NT2/D1 (cell line): ENCODE measurements at regions not wholly inside any gene's neighbourhood (a gene's known extent, or its start where the extent isn't known, plus 50 kb on each side); places are given as distances from the start of the nearest gene placed in this dataset.

Experiments
- DNase-seq: peaks from one replicate; pipeline ENCODE4 v3.0.0-alpha.2; 2011; ENCODE audit warnings: low read depth, low spot score
- H3K27me3 ChIP-seq: 2 replicates; pipeline ENCODE4 v1.6.0; 2011; ENCODE audit warnings: mild to moderate bottlenecking; ENCODE audit not compliant: insufficient read length, insufficient read depth
- H3K36me3 ChIP-seq: 2 replicates; pipeline ENCODE4 v1.6.1; 2011; ENCODE audit warnings: mild to moderate bottlenecking, low read length, mixed read lengths; ENCODE audit not compliant: insufficient read depth, insufficient read length
- H3K4me1 ChIP-seq: 2 replicates; pipeline ENCODE4 v1.5.1; 2011; ENCODE audit not compliant: insufficient read depth, insufficient read length
- H3K4me3 ChIP-seq: 2 replicates; pipeline ENCODE4 v1.5.1; 2011; ENCODE audit warnings: low read depth; ENCODE audit not compliant: insufficient read length
- H3K9ac ChIP-seq: 2 replicates; pipeline ENCODE4 v1.6.0; 2011; ENCODE audit warnings: low read depth; ENCODE audit not compliant: insufficient read length
- H3K9me3 ChIP-seq: 2 replicates; pipeline ENCODE4 v1.5.1; 2011; ENCODE audit warnings: mild to moderate bottlenecking, low read length; ENCODE audit not compliant: insufficient read depth
- SUZ12 ChIP-seq: IDR thresholded peaks from 2 replicates; pipeline ENCODE4 v1.6.1; 2011; ENCODE audit not compliant: insufficient read length, insufficient read depth; ENCODE audit errors: extremely low read depth
- YY1 ChIP-seq: IDR thresholded peaks from 2 replicates; pipeline ENCODE4 v1.6.1; 2011; ENCODE audit not compliant: insufficient read length, insufficient read depth
- ZNF274 ChIP-seq: IDR thresholded peaks from 2 replicates; pipeline ENCODE4 v1.6.1; 2011; ENCODE audit warnings: mild to moderate bottlenecking, low read depth, low read length

- peaks cover 10% of the 10 kb centered on the region; the same call in 1 of the 2 replicates for H3K9me3 ChIP-seq
- H3K4me3 ChIP-seq: no peak overlapping the region
- TF ChIP-seq SUZ12: no peak
- TF ChIP-seq ZNF274: no peak
- no peak for TF ChIP-seq YY1
- no peak overlapping the region for H3K9ac ChIP-seq
- no peaks in the 10 kb centered on the region for H3K36me3 ChIP-seq
- no peaks in the 10 kb centered on the region for H3K4me1 ChIP-seq
- no peaks in the 10 kb centered on the region for H3K27me3 ChIP-seq
- DNase-seq: no peak
These were observed 65.7 kb upstream of the NEUROD1 start for GRCh38 chr2:181745796-181746540.

DNA sequence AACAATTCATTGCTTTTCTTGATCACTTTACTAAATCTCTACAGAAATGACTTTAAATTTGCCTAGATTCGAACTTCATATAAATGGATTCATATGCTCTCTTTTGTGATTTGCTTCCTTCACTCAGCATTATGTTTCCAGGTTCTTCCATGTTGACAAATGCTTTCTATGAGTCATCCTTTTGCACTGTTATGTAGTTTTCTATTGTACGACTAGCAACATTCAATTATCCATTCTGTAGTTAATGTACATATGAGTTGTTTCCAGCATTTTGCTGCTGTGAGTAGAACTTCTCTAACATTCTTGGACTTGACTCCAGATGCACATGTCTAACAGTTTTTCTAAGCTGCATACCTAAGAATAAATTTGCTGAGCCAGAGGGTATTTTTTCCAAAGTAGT, 66.5 kb upstream of the NEUROD1 start:
- Histone ChIP-seq H3K27me3 (no peaks in the 10 kb centered on the region), H3K9ac (no peak overlapping the region), H3K9me3 (peaks cover 10% of the 10 kb centered on the region; the same call in 1 of the 2 replicates), H3K4me3 (no peak overlapping the region), H3K4me1 (no peaks in the 10 kb centered on the region), H3K36me3 (no peaks in the 10 kb centered on the region)
- TF ChIP-seq YY1 (no peak), ZNF274 (no peak), SUZ12 (no peak)
- DNase-seq: no peak

DNA sequence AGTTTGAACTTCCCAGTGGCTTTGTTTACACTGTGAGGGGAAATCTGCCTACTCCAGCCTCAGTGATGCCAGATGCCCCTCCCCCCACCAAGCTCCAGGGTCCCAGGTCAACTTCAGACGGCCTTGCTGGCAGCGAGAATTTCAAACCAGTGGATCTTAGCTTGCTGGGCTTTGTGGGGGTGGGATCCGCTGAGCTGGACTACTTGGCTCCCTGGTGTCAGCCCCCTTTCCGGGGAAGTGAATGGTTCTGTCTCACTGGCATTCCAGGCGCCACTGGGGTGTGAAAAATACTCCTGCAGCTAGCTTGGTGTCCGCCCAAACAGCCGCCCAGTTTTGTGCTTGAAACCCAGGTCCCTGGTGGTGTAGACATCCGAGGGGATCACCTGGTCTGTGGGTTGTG, 70.0 kb upstream of the NEUROD1 start:
- peaks cover 10% of the 10 kb centered on the region; the same call in 1 of the 2 replicates for H3K9me3 ChIP-seq
- H3K4me3 ChIP-seq: no peak overlapping the region
- no peaks in the 10 kb centered on the region for H3K4me1 ChIP-seq
- no peaks in the 10 kb centered on the region for H3K27me3 ChIP-seq
- TF ChIP-seq YY1 (no peak), ZNF274 (no peak)
- H3K36me3 ChIP-seq: no peaks in the 10 kb centered on the region
- DNase-seq: no peak
- H3K9ac ChIP-seq: no peak overlapping the region

GRCh38 chr2:181751266-181752030, 71.1 kb upstream of the NEUROD1 start:
- H3K4me1 ChIP-seq: no peaks in the 10 kb centered on the region

DNA sequence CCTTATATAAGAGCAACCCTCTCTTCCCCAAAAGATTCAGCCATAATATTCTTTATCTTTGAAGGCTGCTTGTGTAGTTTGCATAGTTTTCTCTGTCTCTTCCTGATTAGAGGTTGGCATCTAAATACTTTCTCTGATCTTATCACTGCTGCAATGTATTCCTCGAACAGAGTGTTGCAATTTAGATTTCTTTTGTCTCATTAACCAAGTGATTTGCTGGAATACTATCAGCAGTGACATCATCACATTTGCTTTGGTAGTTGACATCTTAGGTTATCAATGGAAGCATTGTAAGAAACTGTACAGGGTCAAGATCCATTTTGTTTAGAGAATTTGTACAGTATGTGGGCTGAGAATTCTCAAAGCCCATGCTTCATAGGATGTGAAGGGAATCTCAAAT, 72.0 kb upstream of the NEUROD1 start:
- Histone ChIP-seq H3K36me3 (no peaks in the 10 kb centered on the region), H3K9ac (no peak overlapping the region), H3K4me3 (no peak overlapping the region), H3K9me3 (peaks cover 5% of the 10 kb centered on the region; the same call in 1 of the 2 replicates), H3K4me1 (no peaks in the 10 kb centered on the region), H3K27me3 (no peaks in the 10 kb centered on the region)
- DNase-seq: no peak
- TF ChIP-seq ZNF274: no peak
- TF ChIP-seq SUZ12: no peak
- TF ChIP-seq YY1: no peak

More at GRCh38 chr2:181751266-181752030, 71.1 kb upstream of the NEUROD1 start:
- Histone ChIP-seq H3K27me3 (no peaks in the 10 kb centered on the region), H3K9ac (no peak overlapping the region), H3K4me3 (no peak overlapping the region), H3K36me3 (no peaks in the 10 kb centered on the region), H3K9me3 (peaks cover 10% of the 10 kb centered on the region; the same call in 1 of the 2 replicates)
- DNase-seq: no peak
- TF ChIP-seq YY1: no peak
- TF ChIP-seq ZNF274: no peak
- TF ChIP-seq SUZ12: no peak

- TF ChIP-seq ZNF274 (no peak), SUZ12 (no peak), YY1 (no peak)
- H3K9ac ChIP-seq: no peak overlapping the region
- DNase-seq: no peak
- H3K27me3 ChIP-seq: no peaks in the 10 kb centered on the region
- H3K4me1 ChIP-seq: no peaks in the 10 kb centered on the region
- H3K9me3 ChIP-seq: no peaks in the 10 kb centered on the region
- no peak overlapping the region for H3K4me3 ChIP-seq
- H3K36me3 ChIP-seq: no peaks in the 10 kb centered on the region
These were observed 73.4 kb upstream of the NEUROD1 start for GRCh38 chr2:181753686-181754085.

DNA sequence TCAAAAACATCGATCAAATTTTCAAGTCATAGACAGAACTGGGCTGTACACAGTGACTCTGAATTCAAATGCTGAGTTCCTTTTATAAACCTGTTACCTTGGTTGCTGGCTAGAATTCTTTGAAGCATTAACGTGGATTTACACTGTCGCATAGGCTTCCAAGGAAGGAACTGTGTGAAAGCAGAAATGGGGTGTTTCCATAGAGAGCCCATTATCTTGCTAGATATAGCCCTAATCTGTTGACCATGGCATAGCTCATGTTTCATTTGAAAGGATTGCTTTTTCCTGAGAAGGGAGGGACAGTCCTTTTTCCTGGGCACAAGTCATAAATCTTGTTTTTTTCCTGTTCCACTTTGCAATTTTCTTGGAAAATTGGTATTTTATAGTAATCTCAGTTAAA, 73.8 kb upstream of the NEUROD1 start:
- Histone ChIP-seq H3K9ac (no peak overlapping the region), H3K4me3 (no peak overlapping the region), H3K27me3 (no peaks in the 10 kb centered on the region), H3K4me1 (no peaks in the 10 kb centered on the region), H3K9me3 (no peaks in the 10 kb centered on the region), H3K36me3 (no peaks in the 10 kb centered on the region)
- DNase-seq: no peak
- TF ChIP-seq ZNF274 (no peak), YY1 (no peak), SUZ12 (no peak)
